Suprapubic skin (tissue), 3 donors: ENCODE measurements at regions not wholly inside any gene's neighbourhood (a gene's known extent, or its start where the extent isn't known, plus 50 kb on each side); places are given as distances from the start of the nearest gene placed in this dataset.

Experiments
- CTCF ChIP-seq, 2 donors: fragments of 200-600 bp in 1 of 2; fragments of 450-650 bp in 1 of 2; sonication (generic) in 1 of 2; IDR thresholded peaks; one replicate each; pipeline ENCODE4 v1.5.1; 2016 to 2019; ENCODE audit warnings: antibody characterized with exemption in 2 of 2, mild to moderate bottlenecking in 1 of 2, moderate library complexity in 1 of 2
- EP300 ChIP-seq: sonication (generic); formaldehyde crosslinking; IDR thresholded peaks from one replicate; pipeline ENCODE4 v1.6.1; 2017; ENCODE audit warnings: antibody characterized with exemption
- POLR2A ChIP-seq, 2 donors: fragments of 450-650 bp; IDR thresholded peaks; one replicate each; pipeline ENCODE4 v1.6.1; 2017; ENCODE audit warnings: antibody characterized with exemption in 2 of 2, mild to moderate bottlenecking in 2 of 2, moderate library complexity in 2 of 2

DNA sequence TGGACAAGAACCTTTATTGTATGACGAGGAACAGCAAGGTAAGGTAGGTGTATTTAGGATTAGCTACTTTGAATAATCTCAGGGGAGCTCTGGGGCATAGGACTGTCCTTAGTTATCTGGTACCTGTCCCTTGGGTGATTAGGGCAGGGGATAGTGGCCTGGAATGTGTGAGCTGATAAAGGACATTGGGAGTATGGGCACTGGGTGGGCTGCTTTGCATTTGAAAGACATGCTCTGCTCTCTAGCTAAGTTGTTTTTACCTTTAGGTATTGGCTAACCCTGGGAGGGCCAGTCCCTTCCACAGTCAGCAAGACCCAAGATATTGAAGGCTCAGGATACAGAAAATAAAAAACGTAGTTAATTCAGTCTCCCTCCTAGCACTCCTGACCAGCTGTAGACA, 282.8 kb upstream of the C9orf72 start:
- TF ChIP-seq POLR2A (IDR thresholded peaks at IDR 0.05) (no peak), CTCF (IDR thresholded peaks at IDR 0.05) (no peak), EP300 (no peak)
